OCI-LY1 (cell line): ENCODE measurements at regions not wholly inside any gene's neighbourhood (a gene's known extent, or its start where the extent isn't known, plus 50 kb on each side); places are given as distances from the start of the nearest gene placed in this dataset.
A peak's percentile ranks its signal among the peaks of the same experiment; 100 is the strongest.

Experiments used
- H2AFZ ChIP-seq: fragments of 200-600 bp; sonication (generic), shearing (Covaris generic); 2 replicates; pipeline ENCODE4 v1.6.0; 2014; ENCODE audit warnings: antibody characterized with exemption, mild to moderate bottlenecking, low read length
- H3F3A ChIP-seq: fragments of 200-600 bp; sonication (generic), shearing (Covaris generic); 2 replicates; pipeline ENCODE4 v1.6.0; 2014; ENCODE audit warnings: mild to moderate bottlenecking, antibody characterized with exemption, low read length, moderate library complexity; ENCODE audit not compliant: insufficient read depth
- H3K27ac ChIP-seq: fragments of 200-600 bp; sonication (generic); 2 replicates; pipeline ENCODE4 v1.5.1; 2014; ENCODE audit warnings: low read length, mixed run types, mild to moderate bottlenecking, low read depth; ENCODE audit not compliant: poor library complexity, severe bottlenecking
- H3K27me3 ChIP-seq: fragments of 200-600 bp; sonication (generic); 2 replicates; pipeline ENCODE4 v1.6.0; 2014; ENCODE audit warnings: antibody characterized with exemption, mild to moderate bottlenecking, low read length, moderate library complexity; ENCODE audit not compliant: insufficient read depth
- H3K36me3 ChIP-seq: fragments of 200-600 bp; sonication (generic); 2 replicates; pipeline ENCODE4 v1.6.1; 2014; ENCODE audit warnings: mild to moderate bottlenecking, antibody characterized with exemption, low read length, moderate library complexity, mixed read lengths; ENCODE audit not compliant: insufficient read depth
- H3K4me1 ChIP-seq: fragments of 200-600 bp; sonication (generic); 2 replicates; pipeline ENCODE4 v1.5.1; 2014; ENCODE audit warnings: mild to moderate bottlenecking, low read length, moderate library complexity; ENCODE audit not compliant: insufficient read depth, severe bottlenecking
- H3K4me2 ChIP-seq: fragments of 200-600 bp; sonication (generic), shearing (Covaris generic); 2 replicates; pipeline ENCODE4 v1.6.1; 2014; ENCODE audit warnings: low read length
- H3K4me3 ChIP-seq: fragments of 200-600 bp; sonication (generic); 2 replicates; pipeline ENCODE4 v1.5.1; 2014; ENCODE audit warnings: low read length, low read depth, mild to moderate bottlenecking, mixed read lengths; ENCODE audit not compliant: poor library complexity, severe bottlenecking
- H3K79me2 ChIP-seq: fragments of 200-600 bp; shearing (Covaris generic); 2 replicates; pipeline ENCODE4 v1.6.1; 2016; ENCODE audit warnings: mixed run types, low read length, mixed read lengths; ENCODE audit not compliant: insufficient read depth
- H3K9ac ChIP-seq: fragments of 200-600 bp; sonication (generic), shearing (Covaris generic); 2 replicates; pipeline ENCODE4 v1.6.1; 2014; ENCODE audit warnings: mild to moderate bottlenecking, low read length, mixed read lengths
- H3K9me2 ChIP-seq: fragments of 200-600 bp; sonication (generic), shearing (Covaris generic); 2 replicates; pipeline ENCODE4 v1.6.1; 2014; ENCODE audit warnings: low read depth, mild to moderate bottlenecking, low read length, mixed read lengths
- H3K9me3 ChIP-seq: fragments of 200-600 bp; shearing (Covaris generic); 2 replicates; pipeline ENCODE4 v1.6.1; 2014; ENCODE audit warnings: low read length, mixed read lengths
- H4K20me1 ChIP-seq: fragments of 200-600 bp; sonication (generic), shearing (Covaris generic); 2 replicates; pipeline ENCODE4 v1.6.0; 2016; ENCODE audit warnings: mild to moderate bottlenecking, low read length; ENCODE audit not compliant: insufficient read depth
- CTCF ChIP-seq: fragments of 200-600 bp; sonication (generic), shearing (Covaris generic); IDR thresholded peaks from 2 replicates; pipeline ENCODE4 v1.5.1; 2017; ENCODE audit warnings: mild to moderate bottlenecking, antibody characterized with exemption, low read length, moderate library complexity, mixed read lengths
- EZH2 ChIP-seq: fragments of 200-600 bp; sonication (generic), shearing (Covaris generic); IDR thresholded peaks from 2 replicates; pipeline ENCODE4 v1.8.0; 2017; ENCODE audit warnings: borderline replicate concordance, mixed run types, mild to moderate bottlenecking, antibody characterized with exemption, low read length, moderate library complexity, mixed read lengths

GRCh38 chr2:144323946-144324345 lies 196.0 kb downstream of the ZEB2 start:
- Histone ChIP-seq H3K4me1 (peaks cover 86% of the 10 kb centered on the region), H2AFZ (no peak overlapping the region), H3K4me2 (peak overlapping the region; percentile 64), H3K9me3 (peaks cover 7% of the 10 kb centered on the region; the same call in 1 of the 2 replicates), H3K9me2 (no peaks in the 10 kb centered on the region), H3F3A (no peaks in the 10 kb centered on the region), H4K20me1 (no peaks in the 10 kb centered on the region), H3K9ac (peak overlapping the region; percentile 47; the same call in 1 of the 2 replicates), H3K36me3 (peaks cover 36% of the 10 kb centered on the region), H3K79me2 (peaks cover 99% of the 10 kb centered on the region), H3K27ac (peak overlapping the region; percentile 73), H3K27me3 (no peaks in the 10 kb centered on the region), H3K4me3 (peak overlapping the region; percentile 28)
- TF ChIP-seq CTCF: no peak
- no peak for TF ChIP-seq EZH2

- H3K4me1 ChIP-seq: peaks cover 71% of the 10 kb centered on the region
- H3K4me2 ChIP-seq: no peak overlapping the region
- H3K79me2 ChIP-seq: peaks cover 97% of the 10 kb centered on the region
Observed at GRCh38 chr2:144322379-144322778, 197.5 kb downstream of the ZEB2 start.

GRCh38 chr2:144320491-144320890 lies 199.4 kb downstream of the ZEB2 start:
- H3K9ac ChIP-seq: no peak overlapping the region
- peaks cover 33% of the 10 kb centered on the region for H3K36me3 ChIP-seq
- H3K9me2 ChIP-seq: no peaks in the 10 kb centered on the region
- H3K4me2 ChIP-seq: peak overlapping the region; percentile 36; the same call in 1 of the 2 replicates
- no peaks in the 10 kb centered on the region for H4K20me1 ChIP-seq
- no peaks in the 10 kb centered on the region for H3F3A ChIP-seq
- no peak overlapping the region for H2AFZ ChIP-seq
- H3K27me3 ChIP-seq: no peaks in the 10 kb centered on the region
- no peak overlapping the region for H3K4me3 ChIP-seq
- peak overlapping the region; percentile 25 for H3K27ac ChIP-seq
- TF ChIP-seq CTCF: no peak
- TF ChIP-seq EZH2: no peak
- peaks cover 96% of the 10 kb centered on the region for H3K79me2 ChIP-seq
- peaks cover 7% of the 10 kb centered on the region; the same call in 1 of the 2 replicates for H3K9me3 ChIP-seq
- H3K4me1 ChIP-seq: peaks cover 52% of the 10 kb centered on the region

More at GRCh38 chr2:144322379-144322778, 197.5 kb downstream of the ZEB2 start:
- Histone ChIP-seq H3K9ac (no peak overlapping the region), H3K36me3 (peaks cover 30% of the 10 kb centered on the region), H3F3A (no peaks in the 10 kb centered on the region), H3K27ac (no peak overlapping the region), H3K4me3 (no peak overlapping the region), H2AFZ (no peak overlapping the region), H3K9me2 (no peaks in the 10 kb centered on the region), H3K9me3 (peaks cover 7% of the 10 kb centered on the region; the same call in 1 of the 2 replicates), H4K20me1 (no peaks in the 10 kb centered on the region), H3K27me3 (no peaks in the 10 kb centered on the region)
- TF ChIP-seq CTCF: no peak
- TF ChIP-seq EZH2: no peak
